AG09309 (cell line): ENCODE measurements at regions not wholly inside any gene's neighbourhood (a gene's known extent, or its start where the extent isn't known, plus 50 kb on each side); places are given as distances from the start of the nearest gene placed in this dataset.
"Not testable (repeated sequence)": the region's sequence is repeated elsewhere in the genome, so short reads cannot be mapped to it uniquely, and the experiment has no call there.

Experiments used
- DNase-seq: peaks from one replicate; pipeline ENCODE4 v3.0.0-alpha.2; 2010; ENCODE audit warnings: low read depth
- H3K4me3 ChIP-seq: 2 replicates; pipeline ENCODE4 v1.5.1; 2011; ENCODE audit warnings: mild to moderate bottlenecking, low read depth, low read length, moderate library complexity; ENCODE audit not compliant: control insufficient read depth
- TF ChIP-seq, protein P1 (sequence below): IDR thresholded peaks from 2 replicates; pipeline ENCODE4 v1.5.1; 2011; ENCODE audit warnings: mild to moderate bottlenecking, low read depth, low read length, inconsistent platforms; ENCODE audit not compliant: insufficient read depth, control insufficient read depth; ENCODE audit errors: missing control alignments

DNA sequence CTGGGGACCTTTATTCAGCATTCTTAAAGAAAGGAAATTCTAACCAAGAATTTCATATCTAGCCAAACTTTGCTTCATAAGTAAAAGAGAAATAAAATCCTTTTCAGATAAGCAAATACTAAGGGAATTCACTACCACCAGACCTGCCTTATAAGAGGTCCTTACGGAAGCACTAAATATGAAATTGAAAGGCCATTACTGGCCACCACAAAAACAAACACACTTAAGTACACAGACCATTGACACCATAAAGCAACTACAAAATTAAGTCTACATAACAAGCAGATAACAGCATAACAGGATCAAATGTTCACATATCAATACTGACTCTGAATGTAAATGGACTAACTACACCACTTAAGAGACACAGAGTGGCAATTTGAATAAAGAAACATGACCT is 361.4 kb upstream of the POU5F2 start:
- H3K4me3 ChIP-seq: no peak overlapping the region
- no peak for DNase-seq
- TF ChIP-seq, protein P1, sequence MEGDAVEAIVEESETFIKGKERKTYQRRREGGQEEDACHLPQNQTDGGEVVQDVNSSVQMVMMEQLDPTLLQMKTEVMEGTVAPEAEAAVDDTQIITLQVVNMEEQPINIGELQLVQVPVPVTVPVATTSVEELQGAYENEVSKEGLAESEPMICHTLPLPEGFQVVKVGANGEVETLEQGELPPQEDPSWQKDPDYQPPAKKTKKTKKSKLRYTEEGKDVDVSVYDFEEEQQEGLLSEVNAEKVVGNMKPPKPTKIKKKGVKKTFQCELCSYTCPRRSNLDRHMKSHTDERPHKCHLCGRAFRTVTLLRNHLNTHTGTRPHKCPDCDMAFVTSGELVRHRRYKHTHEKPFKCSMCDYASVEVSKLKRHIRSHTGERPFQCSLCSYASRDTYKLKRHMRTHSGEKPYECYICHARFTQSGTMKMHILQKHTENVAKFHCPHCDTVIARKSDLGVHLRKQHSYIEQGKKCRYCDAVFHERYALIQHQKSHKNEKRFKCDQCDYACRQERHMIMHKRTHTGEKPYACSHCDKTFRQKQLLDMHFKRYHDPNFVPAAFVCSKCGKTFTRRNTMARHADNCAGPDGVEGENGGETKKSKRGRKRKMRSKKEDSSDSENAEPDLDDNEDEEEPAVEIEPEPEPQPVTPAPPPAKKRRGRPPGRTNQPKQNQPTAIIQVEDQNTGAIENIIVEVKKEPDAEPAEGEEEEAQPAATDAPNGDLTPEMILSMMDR: no peak

DNA sequence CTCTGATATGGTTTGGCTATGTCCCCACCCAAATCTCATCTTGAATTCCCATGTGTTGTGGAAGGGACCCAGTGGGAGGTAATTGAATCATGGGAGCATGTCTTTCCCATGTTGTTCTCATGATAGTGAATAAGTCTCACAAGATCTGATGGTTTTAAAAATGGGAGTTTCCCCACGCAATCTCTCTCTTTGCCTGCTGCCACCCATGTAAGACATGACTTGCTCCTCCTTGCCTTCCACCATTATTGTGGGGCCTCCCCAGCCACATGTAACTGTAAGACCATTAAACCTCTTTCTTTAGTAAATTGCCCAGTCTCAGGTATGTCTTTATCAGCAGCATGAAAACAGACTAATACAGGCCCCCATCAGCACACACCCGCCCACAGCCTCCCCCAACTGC is 356.0 kb upstream of the POU5F2 start:
- not testable (repeated sequence) for DNase-seq, H3K4me3 ChIP-seq

DNA sequence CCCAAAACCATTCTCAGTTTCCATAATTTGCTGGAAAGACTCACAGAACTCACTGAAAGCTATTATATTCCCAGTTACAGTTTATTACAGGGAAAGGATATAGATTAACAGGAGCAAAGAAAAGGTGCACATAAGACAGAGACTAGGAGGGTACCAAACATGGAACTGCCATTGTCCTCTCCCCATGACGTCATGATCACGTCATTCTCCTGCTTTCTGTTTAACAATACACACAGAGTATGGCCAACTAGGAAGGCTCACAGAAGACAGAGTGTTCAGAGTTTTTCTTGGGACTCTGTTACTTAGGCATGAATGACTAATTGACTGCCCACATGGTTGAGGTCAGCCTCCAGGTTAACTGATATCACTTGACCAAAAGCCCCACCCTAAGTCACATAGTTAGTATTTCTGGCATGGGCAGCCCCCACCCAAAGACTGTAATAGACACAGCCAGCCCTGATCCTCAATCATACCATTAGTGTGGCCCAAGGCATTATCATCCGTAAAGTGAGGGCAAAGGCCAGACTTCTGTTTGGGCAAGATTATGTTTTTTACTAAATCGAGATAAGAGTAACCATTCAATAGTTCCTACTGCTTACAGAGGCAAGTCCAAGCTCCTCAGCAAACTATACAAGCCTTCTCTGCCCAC is 353.5 kb upstream of the POU5F2 start:
- TF ChIP-seq, protein P1: no peak
- DNase-seq: no peak
- no peak overlapping the region for H3K4me3 ChIP-seq

DNA sequence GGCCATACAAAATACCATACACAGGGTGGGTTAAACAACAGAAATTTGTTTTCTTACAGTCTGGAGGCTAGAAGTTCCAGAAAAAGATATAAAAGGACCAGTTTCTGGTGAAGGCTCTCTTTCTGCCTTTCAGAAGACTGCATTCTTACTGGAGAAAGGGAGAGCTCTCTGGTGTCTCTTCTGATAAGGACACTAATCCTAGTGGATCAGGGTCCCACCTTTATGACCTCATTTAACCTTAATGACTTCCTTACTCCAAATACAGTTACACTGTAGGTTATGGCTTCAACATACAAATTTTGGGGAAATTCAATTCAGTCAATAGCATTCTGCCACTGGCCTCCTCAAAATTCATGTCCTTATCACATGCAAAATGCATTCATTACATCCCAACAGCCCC is 351.9 kb upstream of the POU5F2 start:
- TF ChIP-seq, protein P1: no peak
- no peak overlapping the region for H3K4me3 ChIP-seq
- no peak for DNase-seq

DNA sequence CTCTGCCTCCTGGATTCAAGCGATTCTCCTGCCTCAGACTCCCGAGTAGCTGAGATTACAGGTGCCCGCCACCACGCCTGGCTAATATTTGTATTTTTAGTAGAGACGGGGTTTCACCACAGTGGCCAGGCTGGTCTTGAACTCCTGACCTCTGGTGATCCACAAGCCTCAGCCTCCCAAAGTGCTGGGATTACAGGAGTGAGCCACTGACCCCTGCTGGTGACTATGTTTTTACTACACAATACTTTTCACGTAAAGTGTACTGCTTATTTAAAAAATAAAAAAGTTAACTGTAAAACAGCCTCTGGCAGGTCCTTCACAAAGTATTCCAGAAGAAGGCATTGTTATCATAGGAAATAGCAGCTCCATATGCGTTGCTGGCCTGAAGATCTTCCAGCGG is 345.2 kb upstream of the POU5F2 start:
- not testable (repeated sequence) for H3K4me3 ChIP-seq, DNase-seq
- TF ChIP-seq, protein P1: peak; percentile 28

DNA sequence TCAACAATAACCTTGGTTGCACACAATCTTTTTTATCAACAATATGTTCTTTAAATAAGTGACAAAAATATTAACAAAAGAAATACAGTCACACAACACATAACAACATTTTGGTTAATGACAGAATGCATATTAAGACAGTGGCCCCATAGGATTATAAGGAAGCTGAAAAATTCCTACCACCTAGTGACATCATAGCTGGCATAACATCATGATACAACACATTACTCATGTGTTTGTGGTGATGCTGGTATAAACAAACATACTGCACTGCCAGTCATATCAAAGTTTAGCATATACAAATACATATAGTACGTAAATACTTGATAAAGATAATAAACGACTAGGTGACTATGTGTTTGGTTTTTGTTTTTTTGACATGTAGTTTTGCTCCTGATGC is 344.8 kb upstream of the POU5F2 start:
- no peak for DNase-seq
- H3K4me3 ChIP-seq: no peak overlapping the region
- TF ChIP-seq, protein P1: no peak

DNA sequence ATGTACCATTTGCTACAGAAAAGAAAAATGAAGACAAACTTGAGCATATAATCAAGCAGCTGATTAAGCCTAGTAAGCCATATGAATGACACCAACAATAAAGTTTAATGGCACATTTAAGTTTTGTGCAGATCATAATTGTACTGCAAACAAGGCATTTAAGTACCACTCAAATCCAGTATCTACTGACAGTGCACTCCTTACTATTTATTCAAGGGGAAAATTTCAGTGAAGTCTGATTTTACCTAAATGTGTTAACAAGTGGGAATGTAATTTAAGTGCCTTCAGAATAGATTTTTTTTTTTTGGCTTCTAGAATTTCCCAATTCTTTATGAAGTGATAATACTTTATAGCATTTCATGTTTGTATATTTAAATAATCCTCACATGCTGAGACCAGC is 341.0 kb upstream of the POU5F2 start:
- TF ChIP-seq, protein P1: no peak
- no peak overlapping the region for H3K4me3 ChIP-seq
- DNase-seq: no peak
